ENCODE measurements at regions not wholly inside any gene's neighbourhood (a gene's known extent, or its start where the extent isn't known, plus 50 kb on each side); places are given as distances from the start of the nearest gene placed in this dataset.

DNA sequence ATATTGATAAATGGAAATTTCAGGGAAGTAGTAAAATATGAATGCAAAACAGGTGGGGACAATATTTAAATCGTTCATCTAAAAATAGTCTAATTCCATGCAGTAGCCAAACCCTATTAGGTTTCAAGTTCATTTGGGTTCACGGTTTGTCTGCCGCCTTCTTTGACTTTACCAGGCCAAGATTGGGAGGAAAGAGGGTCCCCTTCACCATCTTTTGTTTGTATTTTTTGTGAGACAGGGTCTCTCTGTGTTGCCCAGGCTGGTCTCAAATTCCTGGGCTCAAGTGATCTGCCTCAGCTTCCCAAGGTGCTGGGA, 98.5 kb upstream of the ATL2 start:
- Histone ChIP-seq H3K36me3 (ENCODE audit: low read length) (no peaks in the 10 kb centered on the region), H3K4me2 (ENCODE audit: low read depth, low read length, poor library complexity, severe bottlenecking) (no peak overlapping the region), H2AFZ (ENCODE audit: low read depth, low read length, severe bottlenecking) (no peak overlapping the region), H3K79me2 (ENCODE audit: insufficient read depth, low read length) (no peaks in the 10 kb centered on the region), H3F3A (ENCODE audit: insufficient read depth) (no peaks in the 10 kb centered on the region), H3K9ac (ENCODE audit: low read length) (no peak overlapping the region), H3K9me2 (replicated peaks; ENCODE audit: insufficient read depth, low read length) (no peaks in the 10 kb centered on the region), H3K27me3 (ENCODE audit: low read length) (no peaks in the 10 kb centered on the region), H4K20me1 (ENCODE audit: low read depth, low read length) (no peaks in the 10 kb centered on the region), H3K4me3 (ENCODE audit: insufficient read depth, low read length, poor library complexity, severe bottlenecking) (no peak overlapping the region), H3K9me3 (ENCODE audit: insufficient read depth, low read length) (peaks cover 7% of the 10 kb centered on the region; the same call in 1 of the 2 replicates), H3K27ac (ENCODE audit: low read depth, low read length) (no peak overlapping the region)
- TF ChIP-seq, protein P1, sequence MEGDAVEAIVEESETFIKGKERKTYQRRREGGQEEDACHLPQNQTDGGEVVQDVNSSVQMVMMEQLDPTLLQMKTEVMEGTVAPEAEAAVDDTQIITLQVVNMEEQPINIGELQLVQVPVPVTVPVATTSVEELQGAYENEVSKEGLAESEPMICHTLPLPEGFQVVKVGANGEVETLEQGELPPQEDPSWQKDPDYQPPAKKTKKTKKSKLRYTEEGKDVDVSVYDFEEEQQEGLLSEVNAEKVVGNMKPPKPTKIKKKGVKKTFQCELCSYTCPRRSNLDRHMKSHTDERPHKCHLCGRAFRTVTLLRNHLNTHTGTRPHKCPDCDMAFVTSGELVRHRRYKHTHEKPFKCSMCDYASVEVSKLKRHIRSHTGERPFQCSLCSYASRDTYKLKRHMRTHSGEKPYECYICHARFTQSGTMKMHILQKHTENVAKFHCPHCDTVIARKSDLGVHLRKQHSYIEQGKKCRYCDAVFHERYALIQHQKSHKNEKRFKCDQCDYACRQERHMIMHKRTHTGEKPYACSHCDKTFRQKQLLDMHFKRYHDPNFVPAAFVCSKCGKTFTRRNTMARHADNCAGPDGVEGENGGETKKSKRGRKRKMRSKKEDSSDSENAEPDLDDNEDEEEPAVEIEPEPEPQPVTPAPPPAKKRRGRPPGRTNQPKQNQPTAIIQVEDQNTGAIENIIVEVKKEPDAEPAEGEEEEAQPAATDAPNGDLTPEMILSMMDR (IDR thresholded peaks at IDR 0.05; ENCODE audit: insufficient read depth, low read length, poor library complexity, severe bottlenecking) = no peak
- no peak for TF ChIP-seq EZH2phosphoT487 (conservative IDR thresholded peaks at IDR 0.05; ENCODE audit: low read length)

DNA sequence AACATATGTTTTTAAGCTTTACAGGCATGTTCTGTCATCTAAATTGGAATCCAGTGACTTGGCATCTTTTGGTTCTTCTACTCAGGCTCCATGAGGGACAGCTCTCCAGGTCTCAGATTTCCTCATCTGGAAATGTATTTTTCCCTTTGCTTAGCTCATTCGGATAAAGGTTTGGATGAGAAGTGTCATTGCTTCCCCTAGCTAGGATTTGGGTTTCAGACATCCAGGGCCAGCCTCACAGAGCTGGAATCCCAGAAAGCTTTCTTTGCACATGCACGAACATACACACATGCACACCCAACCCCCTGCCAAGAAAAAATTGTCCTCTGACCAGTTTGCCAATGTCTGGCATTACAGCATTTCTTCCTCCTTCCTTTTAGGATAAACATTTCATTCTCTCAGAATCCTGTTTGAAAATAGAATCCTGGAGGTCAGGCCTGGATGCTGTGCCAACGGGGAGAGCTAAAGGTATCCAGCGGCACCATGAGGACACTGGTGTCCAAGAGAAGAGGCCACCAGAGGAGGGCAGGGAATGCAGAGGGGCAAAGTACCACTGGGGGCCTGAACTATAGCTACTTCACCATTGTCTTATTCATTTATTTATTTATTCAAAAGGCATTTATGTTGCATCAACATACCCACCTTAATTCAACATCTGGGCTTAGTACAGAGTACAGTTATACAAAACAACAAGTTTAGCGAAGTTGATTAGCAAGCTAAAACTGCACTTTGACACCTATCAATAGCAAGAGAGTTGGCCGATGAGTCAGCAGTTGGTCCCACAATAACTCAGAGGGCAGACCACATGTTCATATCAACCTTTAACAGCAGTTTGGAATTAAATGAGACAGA, 97.9 kb upstream of the ATL2 start:
- 0 out of 2 replicates have a peak, but pooled peaks cover under 1% of the 10 kb centered on the region for H3K9me3 ChIP-seq (ENCODE audit: insufficient read depth, low read length)
- no peaks in the 10 kb centered on the region for H3K9me2 ChIP-seq (replicated peaks; ENCODE audit: insufficient read depth, low read length)
- no peak overlapping the region for H2AFZ ChIP-seq (ENCODE audit: low read depth, low read length, severe bottlenecking)
- no peak for TF ChIP-seq EZH2phosphoT487 (conservative IDR thresholded peaks at IDR 0.05; ENCODE audit: low read length)
- TF ChIP-seq, protein P1 (IDR thresholded peaks at IDR 0.05; ENCODE audit: insufficient read depth, low read length, poor library complexity, severe bottlenecking) = no peak
- H3K79me2 ChIP-seq (ENCODE audit: insufficient read depth, low read length) = no peaks in the 10 kb centered on the region
- H3K9ac ChIP-seq (ENCODE audit: low read length) = no peak overlapping the region
- H3K4me2 ChIP-seq (ENCODE audit: low read depth, low read length, poor library complexity, severe bottlenecking) = no peak overlapping the region
- H3K36me3 ChIP-seq (ENCODE audit: low read length) = no peaks in the 10 kb centered on the region
- no peak overlapping the region for H3K27ac ChIP-seq (ENCODE audit: low read depth, low read length)
- no peaks in the 10 kb centered on the region for H4K20me1 ChIP-seq (ENCODE audit: low read depth, low read length)
- H3F3A ChIP-seq (ENCODE audit: insufficient read depth) = no peaks in the 10 kb centered on the region
- H3K27me3 ChIP-seq (ENCODE audit: low read length) = no peaks in the 10 kb centered on the region
- no peak overlapping the region for H3K4me3 ChIP-seq (ENCODE audit: insufficient read depth, low read length, poor library complexity, severe bottlenecking)

DNA sequence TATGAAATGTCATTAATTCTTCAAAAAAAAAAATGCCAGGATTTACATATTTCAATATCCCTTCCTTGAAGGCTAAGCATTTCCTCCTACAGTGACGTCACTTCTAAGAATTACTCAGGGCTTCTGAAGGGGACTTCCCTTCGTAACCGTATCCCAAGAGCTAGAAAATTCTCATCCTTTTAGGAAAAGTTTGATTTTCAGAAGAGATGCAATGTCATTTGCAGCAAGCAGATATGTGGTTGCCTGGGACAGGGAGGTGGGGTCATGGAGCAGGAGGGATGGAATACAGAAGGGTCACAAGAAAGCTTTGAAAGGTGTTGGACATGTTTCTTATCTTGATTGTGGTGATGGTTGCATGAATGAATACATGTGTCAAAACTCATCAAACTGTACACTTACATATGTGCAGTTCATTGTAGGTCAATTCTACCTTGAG, 97.0 kb upstream of the ATL2 start:
- H3K79me2 ChIP-seq (ENCODE audit: insufficient read depth, low read length) = no peaks in the 10 kb centered on the region
- peaks cover 3% of the 10 kb centered on the region; the same call in 1 of the 2 replicates for H3K27me3 ChIP-seq (ENCODE audit: low read length)
- H3K9ac ChIP-seq (ENCODE audit: low read length) = no peak overlapping the region
- no peak overlapping the region for H3K4me2 ChIP-seq (ENCODE audit: low read depth, low read length, poor library complexity, severe bottlenecking)
- no peaks in the 10 kb centered on the region for H4K20me1 ChIP-seq (ENCODE audit: low read depth, low read length)
- H2AFZ ChIP-seq (ENCODE audit: low read depth, low read length, severe bottlenecking) = no peak overlapping the region
- H3K9me2 ChIP-seq (replicated peaks; ENCODE audit: insufficient read depth, low read length) = no peaks in the 10 kb centered on the region
- H3K36me3 ChIP-seq (ENCODE audit: low read length) = no peaks in the 10 kb centered on the region
- no peaks in the 10 kb centered on the region for H3F3A ChIP-seq (ENCODE audit: insufficient read depth)
- TF ChIP-seq, protein P1 (IDR thresholded peaks at IDR 0.05; ENCODE audit: insufficient read depth, low read length, poor library complexity, severe bottlenecking) = no peak
- no peak for TF ChIP-seq EZH2phosphoT487 (conservative IDR thresholded peaks at IDR 0.05; ENCODE audit: low read length)
- no peak overlapping the region for H3K27ac ChIP-seq (ENCODE audit: low read depth, low read length)
- H3K4me3 ChIP-seq (ENCODE audit: insufficient read depth, low read length, poor library complexity, severe bottlenecking) = no peak overlapping the region
- H3K9me3 ChIP-seq (ENCODE audit: insufficient read depth, low read length) = no peaks in the 10 kb centered on the region

Measured in SU-DHL-6 (cell line).